ENCODE measurements at regions not wholly inside any gene's neighbourhood (a gene's known extent, or its start where the extent isn't known, plus 50 kb on each side); places are given as distances from the start of the nearest gene placed in this dataset.

DNA sequence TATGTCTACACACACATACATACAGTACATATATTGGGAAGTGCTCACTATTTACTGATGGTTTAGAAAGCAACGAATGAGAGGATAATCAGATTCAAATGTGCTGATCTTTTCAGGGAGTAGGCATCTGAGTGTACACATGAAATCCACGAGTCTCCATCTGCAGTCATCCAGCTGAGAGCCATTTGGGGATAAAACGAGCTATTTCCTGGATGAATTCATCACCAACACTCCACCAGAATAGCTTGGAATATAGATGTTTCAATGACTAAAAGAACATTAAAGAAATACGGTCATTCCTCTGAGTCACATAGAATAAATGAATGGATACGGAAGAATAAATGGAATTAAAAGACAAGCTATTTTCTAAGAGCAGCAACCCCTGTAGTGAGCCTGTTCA is 721.6 kb upstream of the ARGLU1 start:
- TF ChIP-seq, protein P1, sequence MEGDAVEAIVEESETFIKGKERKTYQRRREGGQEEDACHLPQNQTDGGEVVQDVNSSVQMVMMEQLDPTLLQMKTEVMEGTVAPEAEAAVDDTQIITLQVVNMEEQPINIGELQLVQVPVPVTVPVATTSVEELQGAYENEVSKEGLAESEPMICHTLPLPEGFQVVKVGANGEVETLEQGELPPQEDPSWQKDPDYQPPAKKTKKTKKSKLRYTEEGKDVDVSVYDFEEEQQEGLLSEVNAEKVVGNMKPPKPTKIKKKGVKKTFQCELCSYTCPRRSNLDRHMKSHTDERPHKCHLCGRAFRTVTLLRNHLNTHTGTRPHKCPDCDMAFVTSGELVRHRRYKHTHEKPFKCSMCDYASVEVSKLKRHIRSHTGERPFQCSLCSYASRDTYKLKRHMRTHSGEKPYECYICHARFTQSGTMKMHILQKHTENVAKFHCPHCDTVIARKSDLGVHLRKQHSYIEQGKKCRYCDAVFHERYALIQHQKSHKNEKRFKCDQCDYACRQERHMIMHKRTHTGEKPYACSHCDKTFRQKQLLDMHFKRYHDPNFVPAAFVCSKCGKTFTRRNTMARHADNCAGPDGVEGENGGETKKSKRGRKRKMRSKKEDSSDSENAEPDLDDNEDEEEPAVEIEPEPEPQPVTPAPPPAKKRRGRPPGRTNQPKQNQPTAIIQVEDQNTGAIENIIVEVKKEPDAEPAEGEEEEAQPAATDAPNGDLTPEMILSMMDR (conservative IDR thresholded peaks at IDR 0.05): no peak
- TF ChIP-seq ZFX (IDR thresholded peaks at IDR 0.05): no peak

Measured in C4-2B (cell line).